ENCODE measurements at regions not wholly inside any gene's neighbourhood (a gene's known extent, or its start where the extent isn't known, plus 50 kb on each side); places are given as distances from the start of the nearest gene placed in this dataset.

- no peaks in the 10 kb centered on the region for H3K79me1 ChIP-seq (ENCODE audit: low read length)
These were observed 89.0 kb upstream of the BLID start for GRCh38 chr11:122205036-122205435.

GRCh38 chr11:122204206-122204605, 88.2 kb upstream of the BLID start:
- no peak overlapping the region for H4K5ac ChIP-seq (ENCODE audit: low read length)
- H3K23ac ChIP-seq (ENCODE audit: low read length): no peak overlapping the region
- H3K79me2 ChIP-seq (ENCODE audit: control insufficient read depth, insufficient read depth, low read length): no peaks in the 10 kb centered on the region
- H2BK15ac ChIP-seq (replicated peaks; ENCODE audit: low read depth): no peak overlapping the region
- no peak overlapping the region for H2BK5ac ChIP-seq (ENCODE audit: low read length)
- H3K4ac ChIP-seq (ENCODE audit: low read depth, low read length): no peak overlapping the region
- no peak overlapping the region for H4K8ac ChIP-seq (ENCODE audit: low read depth, low read length)
- H3K18ac ChIP-seq (ENCODE audit: low read length): no peak overlapping the region
- H3K4me1 ChIP-seq (ENCODE audit: control insufficient read depth, low read depth, low read length): no peaks in the 10 kb centered on the region
- no peak overlapping the region for H2AK5ac ChIP-seq (ENCODE audit: low read length)
- H3K27me3 ChIP-seq (ENCODE audit: insufficient read depth, low read length, poor library complexity): no peaks in the 10 kb centered on the region
- no peaks in the 10 kb centered on the region for H3K79me1 ChIP-seq (ENCODE audit: low read length)
- H3K4me3 ChIP-seq (ENCODE audit: low read length): no peak overlapping the region
- no peak overlapping the region for H3K27ac ChIP-seq (ENCODE audit: low read depth, low read length)
- DNase-seq: no peak
- WGBS (ENCODE audit: extremely low coverage, insufficient coverage, low lambda C conversion rate): no CpG with 5 or more reads among the region's 5 CpGs
- H3K9ac ChIP-seq (ENCODE audit: low read length): no peak overlapping the region
- no peaks in the 10 kb centered on the region for H3K36me3 ChIP-seq (ENCODE audit: control insufficient read depth, insufficient read depth, low read length)
- no peak overlapping the region for H3K4me2 ChIP-seq (ENCODE audit: low read length)
- H3K56ac ChIP-seq (ENCODE audit: low read length): no peak overlapping the region
- H2BK120ac ChIP-seq (ENCODE audit: low read depth, low read length): no peak overlapping the region

More at GRCh38 chr11:122205036-122205435, 89.0 kb upstream of the BLID start:
- Histone ChIP-seq H3K9ac (ENCODE audit: low read length) (no peak overlapping the region), H4K8ac (ENCODE audit: low read depth, low read length) (no peak overlapping the region), H3K36me3 (ENCODE audit: control insufficient read depth, insufficient read depth, low read length) (no peaks in the 10 kb centered on the region), H3K4me3 (ENCODE audit: low read length) (no peak overlapping the region), H2AK5ac (ENCODE audit: low read length) (no peak overlapping the region), H2BK15ac (replicated peaks; ENCODE audit: low read depth) (no peak overlapping the region), H3K4ac (ENCODE audit: low read depth, low read length) (no peak overlapping the region), H2BK5ac (ENCODE audit: low read length) (no peak overlapping the region), H3K56ac (ENCODE audit: low read length) (no peak overlapping the region), H3K18ac (ENCODE audit: low read length) (no peak overlapping the region), H3K79me2 (ENCODE audit: control insufficient read depth, insufficient read depth, low read length) (no peaks in the 10 kb centered on the region), H2BK120ac (ENCODE audit: low read depth, low read length) (no peak overlapping the region), H4K5ac (ENCODE audit: low read length) (no peak overlapping the region), H3K27me3 (ENCODE audit: insufficient read depth, low read length, poor library complexity) (no peaks in the 10 kb centered on the region), H3K4me2 (ENCODE audit: low read length) (no peak overlapping the region), H3K23ac (ENCODE audit: low read length) (no peak overlapping the region), H3K27ac (ENCODE audit: low read depth, low read length) (no peak overlapping the region), H3K4me1 (ENCODE audit: control insufficient read depth, low read depth, low read length) (no peaks in the 10 kb centered on the region)
- no CpG with 5 or more reads among the region's 5 CpGs for WGBS (ENCODE audit: extremely low coverage, insufficient coverage, low lambda C conversion rate)
- DNase-seq: no peak

GRCh38 chr11:122202951-122203456, 87.0 kb upstream of the BLID start:
- no peak overlapping the region for H2AK5ac ChIP-seq (ENCODE audit: low read length)
- no CpG with 5 or more reads among the region's 19 CpGs for WGBS (ENCODE audit: extremely low coverage, insufficient coverage, low lambda C conversion rate)
- no peak overlapping the region for H4K8ac ChIP-seq (ENCODE audit: low read depth, low read length)
- H3K18ac ChIP-seq (ENCODE audit: low read length): no peak overlapping the region
- no peak overlapping the region for H4K5ac ChIP-seq (ENCODE audit: low read length)
- H3K36me3 ChIP-seq (ENCODE audit: control insufficient read depth, insufficient read depth, low read length): no peaks in the 10 kb centered on the region
- peak; percentile 75 for DNase-seq
- no peaks in the 10 kb centered on the region for H3K79me2 ChIP-seq (ENCODE audit: control insufficient read depth, insufficient read depth, low read length)
- H3K4me1 ChIP-seq (ENCODE audit: control insufficient read depth, low read depth, low read length): no peaks in the 10 kb centered on the region
- H3K4me2 ChIP-seq (ENCODE audit: low read length): peak overlapping the region; percentile 53
- peak overlapping the region; percentile 71 for H3K56ac ChIP-seq (ENCODE audit: low read length)
- H3K79me1 ChIP-seq (ENCODE audit: low read length): no peaks in the 10 kb centered on the region
- H2BK15ac ChIP-seq (replicated peaks; ENCODE audit: low read depth): no peak overlapping the region
- H3K9ac ChIP-seq (ENCODE audit: low read length): peak overlapping the region; percentile 42
- no peak overlapping the region for H3K4ac ChIP-seq (ENCODE audit: low read depth, low read length)
- H2BK120ac ChIP-seq (ENCODE audit: low read depth, low read length): no peak overlapping the region
- H3K27ac ChIP-seq (ENCODE audit: low read depth, low read length): no peak overlapping the region
- no peak overlapping the region for H2BK5ac ChIP-seq (ENCODE audit: low read length)
- H3K23ac ChIP-seq (ENCODE audit: low read length): no peak overlapping the region
- no peaks in the 10 kb centered on the region for H3K27me3 ChIP-seq (ENCODE audit: insufficient read depth, low read length, poor library complexity)
- no peak overlapping the region for H3K4me3 ChIP-seq (ENCODE audit: low read length)

GRCh38 chr11:122202161-122202950, 86.3 kb upstream of the BLID start:
- H4K8ac ChIP-seq (ENCODE audit: low read depth, low read length): no peak overlapping the region
- H2AK5ac ChIP-seq (ENCODE audit: low read length): no peak overlapping the region
- H3K79me1 ChIP-seq (ENCODE audit: low read length): no peaks in the 10 kb centered on the region
- H3K27me3 ChIP-seq (ENCODE audit: insufficient read depth, low read length, poor library complexity): no peaks in the 10 kb centered on the region
- no CpG with 5 or more reads among the region's 16 CpGs for WGBS (ENCODE audit: extremely low coverage, insufficient coverage, low lambda C conversion rate)
- H3K23ac ChIP-seq (ENCODE audit: low read length): no peak overlapping the region
- H3K27ac ChIP-seq (ENCODE audit: low read depth, low read length): no peak overlapping the region
- H3K56ac ChIP-seq (ENCODE audit: low read length): peak overlapping the region; percentile 56
- no peak overlapping the region for H3K9ac ChIP-seq (ENCODE audit: low read length)
- no peak overlapping the region for H2BK5ac ChIP-seq (ENCODE audit: low read length)
- no peak for DNase-seq
- no peak overlapping the region for H3K18ac ChIP-seq (ENCODE audit: low read length)
- H3K36me3 ChIP-seq (ENCODE audit: control insufficient read depth, insufficient read depth, low read length): no peaks in the 10 kb centered on the region
- H3K4me1 ChIP-seq (ENCODE audit: control insufficient read depth, low read depth, low read length): no peaks in the 10 kb centered on the region
- no peak overlapping the region for H2BK120ac ChIP-seq (ENCODE audit: low read depth, low read length)
- no peak overlapping the region for H3K4me3 ChIP-seq (ENCODE audit: low read length)
- no peak overlapping the region for H3K4ac ChIP-seq (ENCODE audit: low read depth, low read length)
- H3K4me2 ChIP-seq (ENCODE audit: low read length): no peak overlapping the region
- no peaks in the 10 kb centered on the region for H3K79me2 ChIP-seq (ENCODE audit: control insufficient read depth, insufficient read depth, low read length)
- H4K5ac ChIP-seq (ENCODE audit: low read length): no peak overlapping the region
- H2BK15ac ChIP-seq (replicated peaks; ENCODE audit: low read depth): no peak overlapping the region

- H3K23ac ChIP-seq (ENCODE audit: low read length): no peak overlapping the region
- no peaks in the 10 kb centered on the region for H3K79me2 ChIP-seq (ENCODE audit: control insufficient read depth, insufficient read depth, low read length)
- no peak overlapping the region for H4K8ac ChIP-seq (ENCODE audit: low read depth, low read length)
- H3K9ac ChIP-seq (ENCODE audit: low read length): no peak overlapping the region
- no peak overlapping the region for H2BK15ac ChIP-seq (replicated peaks; ENCODE audit: low read depth)
- no peak overlapping the region for H3K27ac ChIP-seq (ENCODE audit: low read depth, low read length)
- no peak overlapping the region for H3K4me3 ChIP-seq (ENCODE audit: low read length)
- H3K4me2 ChIP-seq (ENCODE audit: low read length): no peak overlapping the region
- H3K4me1 ChIP-seq (ENCODE audit: control insufficient read depth, low read depth, low read length): no peaks in the 10 kb centered on the region
- no peak overlapping the region for H2AK5ac ChIP-seq (ENCODE audit: low read length)
- H3K36me3 ChIP-seq (ENCODE audit: control insufficient read depth, insufficient read depth, low read length): no peaks in the 10 kb centered on the region
- no peaks in the 10 kb centered on the region for H3K27me3 ChIP-seq (ENCODE audit: insufficient read depth, low read length, poor library complexity)
- H4K5ac ChIP-seq (ENCODE audit: low read length): no peak overlapping the region
- no peaks in the 10 kb centered on the region for H3K79me1 ChIP-seq (ENCODE audit: low read length)
- DNase-seq: no peak
- no CpG with 5 or more reads among the region's 4 CpGs for WGBS (ENCODE audit: extremely low coverage, insufficient coverage, low lambda C conversion rate)
- H2BK120ac ChIP-seq (ENCODE audit: low read depth, low read length): no peak overlapping the region
- no peak overlapping the region for H2BK5ac ChIP-seq (ENCODE audit: low read length)
- no peak overlapping the region for H3K18ac ChIP-seq (ENCODE audit: low read length)
- H3K4ac ChIP-seq (ENCODE audit: low read depth, low read length): no peak overlapping the region
- H3K56ac ChIP-seq (ENCODE audit: low read length): no peak overlapping the region
These were observed 85.1 kb upstream of the BLID start for GRCh38 chr11:122201106-122201505.

All from mesendoderm (in vitro differentiated cells).